Transverse colon (tissue), 4 donors: ENCODE measurements at regions not wholly inside any gene's neighbourhood (a gene's known extent, or its start where the extent isn't known, plus 50 kb on each side); places are given as distances from the start of the nearest gene placed in this dataset.

Source experiments
- EP300 ChIP-seq: sonication (generic); formaldehyde crosslinking; IDR thresholded peaks from one replicate; pipeline ENCODE4 v1.6.1; 2017; ENCODE audit warnings: antibody characterized with exemption, low read depth
- POLR2A ChIP-seq: fragments of 450-650 bp; IDR thresholded peaks from one replicate; pipeline ENCODE4 v1.6.1; 2016; ENCODE audit warnings: antibody characterized with exemption, mild to moderate bottlenecking, moderate library complexity
- POLR2AphosphoS5 ChIP-seq, 3 donors: sonication (generic); formaldehyde crosslinking; IDR thresholded peaks; one replicate each; pipeline ENCODE4 v1.6.1; 2016; ENCODE audit warnings: antibody characterized with exemption in 3 of 3
- TF ChIP-seq, protein P1 (sequence below), 5 experiments: fragments of 200-600 bp in 3 of 5; fragments of 450-650 bp in 2 of 5; sonication (generic) in 3 of 5; IDR thresholded peaks; 1 replicate in 2 of 5; 2 replicates in 3 of 5; pipeline ENCODE4 v1.5.1; 2016 to 2017; ENCODE audit warnings: antibody characterized with exemption in 5 of 5, inconsistent platforms in 3 of 5, mild to moderate bottlenecking in 2 of 5, moderate library complexity in 1 of 5

DNA sequence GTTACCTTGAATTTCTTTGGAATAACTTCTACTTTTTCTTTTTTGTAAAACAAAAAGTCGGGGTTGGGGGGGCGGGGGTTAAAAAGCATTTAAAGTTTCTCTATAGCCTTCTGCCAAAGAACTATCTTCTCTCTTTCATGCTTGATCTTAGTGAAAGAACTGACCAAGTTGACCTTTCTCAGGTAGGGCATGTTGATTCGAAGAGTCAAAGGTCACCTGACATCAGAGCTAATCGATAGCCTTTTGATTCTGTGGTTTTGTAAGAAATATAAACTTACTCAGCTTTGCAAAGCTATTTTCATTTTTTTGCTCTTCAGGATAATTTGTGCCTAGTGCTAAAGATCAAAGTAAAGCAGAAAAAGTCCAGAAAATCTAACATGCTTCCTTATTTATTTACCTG lies 181.5 kb downstream of the IRS2 start:
- TF ChIP-seq, protein P1, sequence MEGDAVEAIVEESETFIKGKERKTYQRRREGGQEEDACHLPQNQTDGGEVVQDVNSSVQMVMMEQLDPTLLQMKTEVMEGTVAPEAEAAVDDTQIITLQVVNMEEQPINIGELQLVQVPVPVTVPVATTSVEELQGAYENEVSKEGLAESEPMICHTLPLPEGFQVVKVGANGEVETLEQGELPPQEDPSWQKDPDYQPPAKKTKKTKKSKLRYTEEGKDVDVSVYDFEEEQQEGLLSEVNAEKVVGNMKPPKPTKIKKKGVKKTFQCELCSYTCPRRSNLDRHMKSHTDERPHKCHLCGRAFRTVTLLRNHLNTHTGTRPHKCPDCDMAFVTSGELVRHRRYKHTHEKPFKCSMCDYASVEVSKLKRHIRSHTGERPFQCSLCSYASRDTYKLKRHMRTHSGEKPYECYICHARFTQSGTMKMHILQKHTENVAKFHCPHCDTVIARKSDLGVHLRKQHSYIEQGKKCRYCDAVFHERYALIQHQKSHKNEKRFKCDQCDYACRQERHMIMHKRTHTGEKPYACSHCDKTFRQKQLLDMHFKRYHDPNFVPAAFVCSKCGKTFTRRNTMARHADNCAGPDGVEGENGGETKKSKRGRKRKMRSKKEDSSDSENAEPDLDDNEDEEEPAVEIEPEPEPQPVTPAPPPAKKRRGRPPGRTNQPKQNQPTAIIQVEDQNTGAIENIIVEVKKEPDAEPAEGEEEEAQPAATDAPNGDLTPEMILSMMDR (IDR thresholded peaks at IDR 0.05) = no peak
- TF ChIP-seq EP300 = no peak
- no peak for TF ChIP-seq POLR2AphosphoS5 (IDR thresholded peaks at IDR 0.05)
- no peak for TF ChIP-seq POLR2A
